ENCODE measurements at regions not wholly inside any gene's neighbourhood (a gene's known extent, or its start where the extent isn't known, plus 50 kb on each side); places are given as distances from the start of the nearest gene placed in this dataset.

GRCh38 chr1:30366911-30367310, 356.5 kb downstream of the MATN1 start (continued):
- no peak for TF ChIP-seq RERE (CRISPR knock-in tag; IDR thresholded peaks at IDR 0.05; ENCODE audit: low read depth)
- TF ChIP-seq ZNF883 (CRISPR knock-in tag; IDR thresholded peaks at IDR 0.05; ENCODE audit: not compliant biosample characterization): no peak
- no peak for TF ChIP-seq ZNF776 (CRISPR knock-in tag; IDR thresholded peaks at IDR 0.05)
- no peak for TF ChIP-seq ZNF207 (IDR thresholded peaks at IDR 0.05; ENCODE audit: borderline replicate concordance)
- no peak for TF ChIP-seq E2F1 (CRISPR knock-in tag; IDR thresholded peaks at IDR 0.05)
- TF ChIP-seq ATRX (CRISPR knock-in tag; IDR thresholded peaks at IDR 0.05; ENCODE audit: borderline replicate concordance): no peak
- TF ChIP-seq ARID5B (CRISPR knock-in tag; IDR thresholded peaks at IDR 0.05): no peak
- no peak for TF ChIP-seq MAX (IDR thresholded peaks at IDR 0.05)
- no peak for TF ChIP-seq ZNF331 (CRISPR knock-in tag; IDR thresholded peaks at IDR 0.05)
